ENCODE measurements at regions not wholly inside any gene's neighbourhood (a gene's known extent, or its start where the extent isn't known, plus 50 kb on each side); places are given as distances from the start of the nearest gene placed in this dataset.
A peak's percentile ranks its signal among the peaks of the same experiment; 100 is the strongest.

- ATAC-seq, result peak in 1 of 8 donors; percentile 29
- intact Hi-C loops (cut with DNase I), result no loop called here
Measured at GRCh38 chr11:56932572-56933220, 56.0 kb upstream of the OR5AK2 start.

GRCh38 chr11:56923116-56923515, 65.6 kb upstream of the OR5AK2 start:
- H3K4me3 ChIP-seq, result no peak overlapping the region
- no peaks in the 10 kb centered on the region for H3K27me3 ChIP-seq
- peaks cover 0 to 18% (median 0%) of the 10 kb centered on the region in 11 donors for H3K9me3 ChIP-seq
- intact Hi-C loops (cut with DNase I), result no loop called here
- DNase-seq (no peak), ATAC-seq (no peak)
- no peaks in the 10 kb centered on the region for H3K36me3 ChIP-seq
- no peak overlapping the region for H3K27ac ChIP-seq
- no peaks in the 10 kb centered on the region for H3K4me1 ChIP-seq
- WGBS, 2 donors, result 0 to 46% methylated on average over 1 of the region's 1 CpG
- no peak for TF ChIP-seq CTCF (IDR thresholded peaks at IDR 0.05)

More at GRCh38 chr11:56932572-56933220, 56.0 kb upstream of the OR5AK2 start:
- WGBS, 2 donors, result 65 to 69% methylated on average over 5 of the region's 5 CpGs
- H3K4me3 ChIP-seq, result no peak overlapping the region
- no peaks in the 10 kb centered on the region for H3K4me1 ChIP-seq
- peaks cover 0 to 4% (median 0%) of the 10 kb centered on the region in 11 donors for H3K9me3 ChIP-seq
- no peak overlapping the region for H3K27ac ChIP-seq
- no peak for TF ChIP-seq CTCF (IDR thresholded peaks at IDR 0.05)
- DNase-seq, result no peak
- H3K27me3 ChIP-seq, result no peaks in the 10 kb centered on the region
- no peaks in the 10 kb centered on the region for H3K36me3 ChIP-seq

GRCh38 chr11:56922421-56922820, 66.3 kb upstream of the OR5AK2 start:
- WGBS, 2 donors, result 63 to 75% methylated on average over 1 of the region's 1 CpG
- H3K36me3 ChIP-seq, result no peaks in the 10 kb centered on the region
- DNase-seq (no peak), ATAC-seq (peak in 4 of 8 donors; percentile 20 to 67 (median 36))
- no peaks in the 10 kb centered on the region for H3K4me1 ChIP-seq
- intact Hi-C loops (cut with DNase I), result no loop called here
- no peaks in the 10 kb centered on the region for H3K27me3 ChIP-seq
- H3K4me3 ChIP-seq, result no peak overlapping the region
- peak overlapping the region in 1 of 10 donors; percentile 19 for H3K27ac ChIP-seq
- no peak for TF ChIP-seq CTCF (IDR thresholded peaks at IDR 0.05)
- peaks cover 0 to 18% (median 0%) of the 10 kb centered on the region in 11 donors for H3K9me3 ChIP-seq

GRCh38 chr11:56917708-56918400, 70.9 kb upstream of the OR5AK2 start:
- H3K4me3 ChIP-seq, result no peak overlapping the region
- peaks cover 0 to 14% (median 0%) of the 10 kb centered on the region in 11 donors for H3K9me3 ChIP-seq
- H3K36me3 ChIP-seq, result no peaks in the 10 kb centered on the region
- no peak for TF ChIP-seq CTCF (IDR thresholded peaks at IDR 0.05)
- no peaks in the 10 kb centered on the region for H3K27me3 ChIP-seq
- ATAC-seq (no peak), DNase-seq (no peak)
- no peak overlapping the region for H3K27ac ChIP-seq
- no peaks in the 10 kb centered on the region for H3K4me1 ChIP-seq
- intact Hi-C loops (cut with DNase I), result no loop called here
- WGBS, 2 donors, result 59 to 66% methylated on average over 3 of the region's 3 CpGs

Measured in heart right ventricle (tissue), 16 donors.